ENCODE measurements at regions not wholly inside any gene's neighbourhood (a gene's known extent, or its start where the extent isn't known, plus 50 kb on each side); places are given as distances from the start of the nearest gene placed in this dataset.

DNA sequence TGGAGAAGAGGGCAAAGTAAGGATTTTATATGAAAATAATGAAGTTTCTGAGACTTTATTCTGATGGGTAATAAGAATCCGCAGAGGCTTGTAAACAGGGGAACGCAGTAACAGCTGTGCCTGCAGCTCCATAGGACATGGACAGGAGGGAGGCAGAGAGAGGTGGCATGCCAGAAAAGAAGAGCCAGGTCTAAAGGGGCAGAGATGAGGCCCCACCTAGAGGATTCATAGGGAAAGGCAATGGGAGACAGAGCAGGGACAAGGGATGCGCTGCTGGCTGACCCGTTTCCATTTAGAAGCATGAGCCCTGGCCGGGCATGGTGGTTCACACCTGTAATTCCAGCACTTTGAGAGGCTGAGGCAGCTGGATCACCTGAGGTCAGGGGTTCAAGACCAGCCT is 340.3 kb upstream of the CDH5 start:
- TF ChIP-seq CTCF (IDR thresholded peaks at IDR 0.05) (peak in 1 of 7 experiments; percentile 6), POLR2A (IDR thresholded peaks at IDR 0.05) (no peak)
